ENCODE measurements at regions not wholly inside any gene's neighbourhood (a gene's known extent, or its start where the extent isn't known, plus 50 kb on each side); places are given as distances from the start of the nearest gene placed in this dataset.

GRCh38 chr2:8157621-8158430 is 524.0 kb upstream of the ID2 start:
- no peak for DNase-seq

- no peak for DNase-seq
Observed at GRCh38 chr2:8158711-8159110, 523.1 kb upstream of the ID2 start.

- no peak for DNase-seq
Observed at GRCh38 chr2:8159211-8159965, 522.5 kb upstream of the ID2 start.

- no peak for DNase-seq
Observed at GRCh38 chr2:8159966-8160603, 521.8 kb upstream of the ID2 start.

GRCh38 chr2:8160959-8161358 is 520.9 kb upstream of the ID2 start:
- no peak for DNase-seq

GRCh38 chr2:8162552-8162951 is 519.3 kb upstream of the ID2 start:
- no peak for DNase-seq

- DNase-seq: no peak
Observed at GRCh38 chr2:8165550-8165949, 516.3 kb upstream of the ID2 start.

GRCh38 chr2:8168022-8168717 is 513.7 kb upstream of the ID2 start:
- no peak for DNase-seq

- no peak for DNase-seq
Observed at GRCh38 chr2:8168876-8169424, 512.9 kb upstream of the ID2 start.

- no peak for DNase-seq
Observed at GRCh38 chr2:8169443-8169842, 512.4 kb upstream of the ID2 start.

GRCh38 chr2:8170552-8171327 is 511.1 kb upstream of the ID2 start:
- no peak for DNase-seq

- DNase-seq: no peak
Observed at GRCh38 chr2:8171608-8172007, 510.2 kb upstream of the ID2 start.

GRCh38 chr2:8172661-8173060 is 509.2 kb upstream of the ID2 start:
- DNase-seq: no peak

GRCh38 chr2:8174641-8175257 is 507.1 kb upstream of the ID2 start:
- no peak for DNase-seq

GRCh38 chr2:8176887-8177286 is 505.0 kb upstream of the ID2 start:
- no peak for DNase-seq

GRCh38 chr2:8177566-8177965 is 504.3 kb upstream of the ID2 start:
- no peak for DNase-seq

GRCh38 chr2:8178911-8179310 is 502.9 kb upstream of the ID2 start:
- no peak for DNase-seq

- DNase-seq: no peak
Observed at GRCh38 chr2:8189316-8189715, 492.5 kb upstream of the ID2 start.

- DNase-seq: no peak
Observed at GRCh38 chr2:8190279-8190678, 491.6 kb upstream of the ID2 start.

GRCh38 chr2:8191427-8191826 is 490.4 kb upstream of the ID2 start:
- no peak for DNase-seq

GRCh38 chr2:8193146-8193545 is 488.7 kb upstream of the ID2 start:
- no peak for DNase-seq

All from NCI-H1105 (cell line).